ENCODE measurements at regions not wholly inside any gene's neighbourhood (a gene's known extent, or its start where the extent isn't known, plus 50 kb on each side); places are given as distances from the start of the nearest gene placed in this dataset.
"Not testable (repeated sequence)": the region's sequence is repeated elsewhere in the genome, so short reads cannot be mapped to it uniquely, and the experiment has no call there.

- not testable (repeated sequence) for DNase-seq (ENCODE audit: low read depth)
Measured at GRCh38 chr6:147651-148050, 144.6 kb upstream of the DUSP22 start.

DNA sequence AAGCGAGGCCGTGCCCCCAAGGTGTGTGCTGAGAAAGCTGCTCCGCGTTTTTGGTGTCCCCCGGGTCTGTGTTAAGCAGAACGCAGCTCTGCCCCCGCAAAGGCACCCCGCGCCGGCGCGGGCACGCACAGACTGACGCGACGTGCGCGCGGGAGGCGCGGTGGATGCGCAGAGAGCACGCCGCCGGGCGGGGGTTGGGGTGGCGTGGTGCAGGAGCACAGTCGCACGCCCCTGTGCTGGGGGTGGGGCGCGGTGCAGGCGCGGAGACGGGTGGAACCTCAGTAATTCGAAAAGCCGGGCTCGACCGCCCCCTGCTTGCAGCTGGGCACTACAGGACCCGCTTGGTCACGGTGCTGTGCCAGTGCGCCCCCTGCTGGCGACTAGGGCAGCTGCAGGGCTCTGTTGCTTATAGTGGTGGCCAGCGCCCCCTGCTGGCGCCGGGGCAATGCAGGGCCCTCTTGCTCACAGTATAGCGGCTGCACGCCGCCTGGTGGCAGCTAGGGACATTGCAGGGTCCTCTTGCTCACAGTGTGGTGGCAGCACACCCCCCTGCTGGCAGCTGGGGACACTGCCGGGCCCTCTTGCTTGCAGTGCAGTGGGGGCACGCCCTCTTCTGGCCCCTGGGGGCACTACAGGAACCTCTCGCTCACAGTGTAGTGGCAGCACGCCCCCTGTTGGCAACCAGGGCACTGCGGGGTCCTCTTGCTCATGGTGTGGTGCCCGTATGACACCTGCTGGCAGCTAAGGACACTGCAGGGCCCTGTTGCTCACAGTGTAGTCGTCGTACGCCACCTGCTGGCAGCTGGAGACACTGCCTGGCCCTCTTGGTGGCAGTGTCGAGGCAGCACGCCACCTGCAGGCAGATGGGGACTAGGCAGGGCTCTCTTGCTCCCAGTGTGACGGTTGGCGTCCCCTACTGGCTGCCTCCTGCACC, 144.0 kb upstream of the DUSP22 start:
- DNase-seq (ENCODE audit: low read depth), result peak; percentile 53

- DNase-seq (ENCODE audit: low read depth), result not testable (repeated sequence)
Measured at GRCh38 chr6:150147-150546, 142.1 kb upstream of the DUSP22 start.

GRCh38 chr6:152436-152835, 139.9 kb upstream of the DUSP22 start:
- DNase-seq (ENCODE audit: low read depth), result not testable (repeated sequence)

- not testable (repeated sequence) for DNase-seq (ENCODE audit: low read depth)
Measured at GRCh38 chr6:153026-153425, 139.3 kb upstream of the DUSP22 start.

DNA sequence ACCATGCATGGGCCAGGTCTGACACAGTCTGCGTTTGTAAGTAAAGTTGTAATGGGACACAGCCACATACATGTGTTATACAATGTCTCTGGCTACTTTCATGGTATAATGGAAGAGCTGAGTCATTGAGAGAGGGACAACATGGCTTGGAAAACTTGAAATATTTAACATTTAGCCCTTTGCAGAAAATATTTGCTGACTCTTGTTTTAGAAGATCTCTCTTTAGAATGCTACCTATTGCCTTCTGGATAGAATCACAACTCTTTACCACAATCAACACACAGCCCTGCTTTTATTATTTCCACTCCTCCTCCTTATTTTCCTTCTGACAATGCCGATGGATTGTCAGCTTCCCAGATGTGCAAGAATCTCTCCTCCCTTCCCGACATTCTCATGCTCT, 138.4 kb upstream of the DUSP22 start:
- not testable (repeated sequence) for DNase-seq (ENCODE audit: low read depth)

- DNase-seq (ENCODE audit: low read depth), result not testable (repeated sequence)
Measured at GRCh38 chr6:154321-155092, 137.8 kb upstream of the DUSP22 start.

DNA sequence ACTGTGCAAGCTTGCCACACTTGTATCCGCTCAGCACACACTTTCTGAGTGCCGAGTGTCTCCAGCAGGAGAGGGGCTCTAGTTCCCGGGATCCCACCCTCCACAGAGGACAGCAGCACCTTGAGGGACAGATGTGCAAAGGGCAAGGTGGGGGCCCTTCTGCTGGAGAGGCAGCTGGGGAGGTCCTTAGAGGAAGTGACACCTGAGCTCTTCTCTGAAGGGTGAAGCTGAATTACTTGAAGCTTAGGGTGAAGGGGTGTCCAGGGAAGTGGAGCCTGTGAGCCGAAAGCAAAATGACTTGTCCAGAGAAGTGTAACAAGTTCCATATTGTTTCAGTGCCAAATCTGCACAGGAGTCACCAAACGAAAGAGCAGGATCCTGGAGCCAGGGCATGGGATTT, 136.3 kb upstream of the DUSP22 start:
- DNase-seq (ENCODE audit: low read depth), result no peak

GRCh38 chr6:156441-157140, 135.7 kb upstream of the DUSP22 start:
- not testable (repeated sequence) for DNase-seq (ENCODE audit: low read depth)

- not testable (repeated sequence) for DNase-seq (ENCODE audit: low read depth)
Measured at GRCh38 chr6:157176-157575, 135.1 kb upstream of the DUSP22 start.

- DNase-seq (ENCODE audit: low read depth), result not testable (repeated sequence)
Measured at GRCh38 chr6:161657-162056, 130.6 kb upstream of the DUSP22 start.

DNA sequence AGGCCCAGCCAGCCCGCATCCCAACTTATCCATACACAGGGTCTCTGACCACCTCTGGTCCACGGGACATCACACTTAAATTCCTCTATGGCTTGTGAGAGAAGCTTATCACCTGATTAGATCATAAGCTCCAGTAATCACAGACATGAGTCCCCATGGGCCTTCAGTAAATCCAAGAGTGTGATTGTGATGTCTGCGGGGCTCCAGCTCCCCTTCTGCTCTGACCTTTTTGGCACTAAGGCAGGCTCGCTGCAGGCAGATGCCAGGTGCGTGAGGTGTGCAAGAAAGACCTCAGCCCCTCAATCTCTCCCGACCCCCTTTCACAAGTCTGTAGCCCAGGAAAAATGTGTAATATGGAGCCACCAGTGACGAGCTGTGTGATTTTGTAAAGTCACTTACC, 127.6 kb upstream of the DUSP22 start:
- no peak for DNase-seq (ENCODE audit: low read depth)

- DNase-seq (ENCODE audit: low read depth), result no peak
Measured at GRCh38 chr6:165263-165662, 127.0 kb upstream of the DUSP22 start.

GRCh38 chr6:165906-166305, 126.4 kb upstream of the DUSP22 start:
- no peak for DNase-seq (ENCODE audit: low read depth)

DNA sequence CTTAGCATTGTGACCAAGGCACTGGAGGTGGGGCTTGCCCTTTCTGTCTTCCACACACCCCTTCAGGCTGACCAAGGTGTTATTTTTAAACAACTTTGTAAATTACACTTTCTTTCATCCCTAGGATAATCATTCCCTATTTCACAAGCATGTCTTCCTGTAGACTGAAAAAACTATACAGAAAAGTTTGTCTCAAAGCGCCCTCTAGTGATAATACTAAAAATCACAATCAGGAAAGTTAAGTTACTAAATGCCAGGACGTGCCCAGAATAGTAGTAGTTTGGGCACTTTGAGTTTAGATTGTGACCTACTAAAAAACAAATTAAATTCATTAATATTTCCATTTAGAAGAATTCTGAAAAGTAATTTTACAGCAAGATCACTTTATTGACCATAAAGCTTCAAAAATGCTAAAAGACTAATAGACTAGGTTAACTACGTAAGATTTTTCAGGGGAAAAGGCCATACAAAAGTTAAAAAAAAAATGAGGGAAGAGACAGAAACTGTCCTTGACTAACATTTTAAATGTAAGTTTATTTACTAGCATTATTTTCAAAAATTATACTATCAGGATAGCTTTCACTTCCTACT, 123.3 kb upstream of the DUSP22 start:
- no peak for DNase-seq (ENCODE audit: low read depth)

DNA sequence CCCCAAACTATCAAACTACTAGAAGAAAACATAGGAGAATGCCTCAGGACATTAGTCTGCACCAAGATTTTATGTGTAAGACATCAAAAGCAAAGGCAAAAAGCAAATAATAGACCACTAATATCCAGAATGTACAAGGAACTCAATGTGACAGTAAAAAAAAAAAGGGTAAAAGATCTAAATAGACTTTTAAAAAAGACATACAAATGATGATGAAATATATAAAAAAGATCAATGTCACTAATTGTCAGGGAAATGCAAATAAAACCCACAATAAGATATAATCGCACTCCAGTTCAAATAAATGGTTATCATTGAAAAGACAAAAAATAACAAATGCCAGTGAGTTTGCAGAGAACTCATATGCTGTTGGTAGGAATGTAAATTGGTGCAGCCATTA, 118.3 kb upstream of the DUSP22 start:
- DNase-seq (ENCODE audit: low read depth), result no peak

DNA sequence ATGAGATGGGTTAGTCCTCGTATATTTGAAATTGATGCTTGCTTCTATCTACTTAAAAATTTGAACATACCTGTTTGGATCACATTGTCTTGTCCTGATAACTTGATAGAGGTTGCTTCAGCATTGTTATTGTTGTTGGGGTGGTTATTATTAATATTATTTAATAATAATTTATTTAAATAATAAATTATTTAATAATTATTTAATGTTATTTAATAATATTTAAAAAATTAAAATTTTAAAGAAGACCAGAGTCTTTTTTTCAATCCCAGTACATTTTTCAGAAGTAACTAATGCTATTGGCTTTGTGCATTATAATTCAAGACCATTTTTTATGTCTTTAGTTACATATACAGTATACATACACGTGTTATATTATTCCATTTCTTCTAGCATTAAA, 116.6 kb upstream of the DUSP22 start:
- no peak for DNase-seq (ENCODE audit: low read depth)

GRCh38 chr6:176766-177165, 115.5 kb upstream of the DUSP22 start:
- DNase-seq (ENCODE audit: low read depth), result no peak

GRCh38 chr6:178119-178518, 114.2 kb upstream of the DUSP22 start:
- DNase-seq (ENCODE audit: low read depth), result no peak

- not testable (repeated sequence) for DNase-seq (ENCODE audit: low read depth)
Measured at GRCh38 chr6:178929-179328, 113.4 kb upstream of the DUSP22 start.

- no peak for DNase-seq (ENCODE audit: low read depth)
Measured at GRCh38 chr6:179340-179950, 112.8 kb upstream of the DUSP22 start.

All from stimulated activated CD8-positive, alpha-beta memory T cell treated with anti-CD3 and anti-CD28 coated beads, Interleukin-15, amount 100 ng/mL, for 24 hours (primary cell).